DOHH2 (cell line): ENCODE measurements at regions not wholly inside any gene's neighbourhood (a gene's known extent, or its start where the extent isn't known, plus 50 kb on each side); places are given as distances from the start of the nearest gene placed in this dataset.

Source experiments
- H3F3A ChIP-seq: fragments of 200-600 bp; sonication (generic), shearing (Covaris generic); 2 replicates; pipeline ENCODE4 v1.6.0; 2016; ENCODE audit warnings: antibody characterized with exemption, mild to moderate bottlenecking; ENCODE audit not compliant: control insufficient read depth, insufficient read depth
- H3K27ac ChIP-seq: fragments of 200-600 bp; sonication (generic); 2 replicates; pipeline ENCODE4 v1.5.1; 2014; ENCODE audit warnings: low read depth, mild to moderate bottlenecking, low read length, moderate library complexity
- H3K27me3 ChIP-seq: fragments of 200-600 bp; sonication (generic); 2 replicates; pipeline ENCODE4 v1.6.1; 2014; ENCODE audit warnings: mild to moderate bottlenecking, low read length, mixed read lengths; ENCODE audit not compliant: control insufficient read depth
- H3K36me3 ChIP-seq: fragments of 200-600 bp; sonication (generic); 2 replicates; pipeline ENCODE4 v1.6.1; 2014; ENCODE audit warnings: mild to moderate bottlenecking, low read length, moderate library complexity, mixed read lengths; ENCODE audit not compliant: control insufficient read depth
- H3K4me1 ChIP-seq: fragments of 200-600 bp; sonication (generic); 2 replicates; pipeline ENCODE4 v1.6.1; 2014; ENCODE audit warnings: mild to moderate bottlenecking, low read length, mixed read lengths; ENCODE audit not compliant: control insufficient read depth
- H3K4me2 ChIP-seq: fragments of 200-600 bp; sonication (generic); 2 replicates; pipeline ENCODE4 v1.6.0; 2014; ENCODE audit warnings: mild to moderate bottlenecking, low read length, moderate library complexity
- H3K4me3 ChIP-seq: fragments of 200-600 bp; sonication (generic); 2 replicates; pipeline ENCODE4 v1.5.1; 2014; ENCODE audit warnings: mild to moderate bottlenecking, low read length, mixed read lengths
- H3K79me2 ChIP-seq: fragments of 200-600 bp; sonication (generic); 2 replicates; pipeline ENCODE4 v1.6.1; 2014; ENCODE audit warnings: mild to moderate bottlenecking, low read length, mixed read lengths; ENCODE audit not compliant: control insufficient read depth
- H3K9me2 ChIP-seq: fragments of 200-600 bp; sonication (generic); replicated peaks from 2 replicates; pipeline ENCODE4 v1.6.1; 2014; ENCODE audit warnings: mild to moderate bottlenecking, low read length, mixed read lengths; ENCODE audit not compliant: control insufficient read depth
- H3K9me3 ChIP-seq: fragments of 200-600 bp; sonication (generic); 2 replicates; pipeline ENCODE4 v1.6.1; 2014; ENCODE audit warnings: antibody characterized with exemption, low read length, mixed read lengths; ENCODE audit not compliant: control insufficient read depth, insufficient read depth
- H4K20me1 ChIP-seq: fragments of 200-600 bp; sonication (generic); 2 replicates; pipeline ENCODE4 v1.6.0; 2014; ENCODE audit warnings: low read depth, mild to moderate bottlenecking, antibody characterized with exemption, low read length, moderate library complexity; ENCODE audit not compliant: control insufficient read depth, insufficient read depth
- CTCF ChIP-seq: fragments of 200-600 bp; sonication (generic); IDR thresholded peaks from one replicate; pipeline ENCODE4 v1.5.1; 2014; ENCODE audit warnings: antibody characterized with exemption, mild to moderate bottlenecking, low read depth, low read length; ENCODE audit not compliant: poor library complexity, severe bottlenecking
- EZH2phosphoT487 ChIP-seq: fragments of 200-600 bp; sonication (generic); IDR thresholded peaks from 2 replicates; pipeline ENCODE4 v1.6.1; 2017; ENCODE audit warnings: borderline replicate concordance, mild to moderate bottlenecking, antibody characterized with exemption, low read length, moderate library complexity, mixed read lengths

DNA sequence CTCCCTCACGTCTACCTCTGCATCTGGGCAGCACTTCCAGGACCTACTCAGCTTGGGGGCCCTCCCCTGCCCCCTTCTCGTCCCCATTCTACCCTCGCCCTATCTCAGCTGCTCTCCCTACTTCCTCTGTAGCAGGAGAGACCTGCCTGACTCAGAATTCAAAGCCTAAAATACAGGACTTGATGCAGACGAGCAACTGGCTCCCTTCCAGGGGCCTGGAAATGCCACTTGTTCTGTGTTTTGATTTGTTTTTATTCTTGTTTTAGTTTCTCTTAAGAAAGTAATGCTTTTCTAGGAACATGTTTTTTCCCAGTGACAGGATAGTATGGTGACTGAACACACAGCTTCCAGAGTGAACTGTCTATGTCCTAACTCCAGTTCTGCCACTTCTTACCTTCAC, 320.4 kb upstream of the CDH4 start:
- Histone ChIP-seq H3K4me3 (no peak overlapping the region), H3K9me2 (no peaks in the 10 kb centered on the region), H3K27me3 (no peaks in the 10 kb centered on the region), H3K79me2 (no peaks in the 10 kb centered on the region), H3K4me2 (no peak overlapping the region), H3K27ac (no peak overlapping the region), H3K4me1 (no peaks in the 10 kb centered on the region), H4K20me1 (no peaks in the 10 kb centered on the region), H3K9me3 (no peaks in the 10 kb centered on the region; the same call in 1 of the 2 replicates), H3K36me3 (no peaks in the 10 kb centered on the region), H3F3A (no peaks in the 10 kb centered on the region)
- TF ChIP-seq CTCF (no peak), EZH2phosphoT487 (no peak)

GRCh38 chr20:60934724-60935123, 317.3 kb upstream of the CDH4 start:
- no peaks in the 10 kb centered on the region for H3K36me3 ChIP-seq
- no peak overlapping the region for H3K27ac ChIP-seq
- H3K4me2 ChIP-seq, result no peak overlapping the region
- no peaks in the 10 kb centered on the region; the same call in 1 of the 2 replicates for H3K9me3 ChIP-seq
- no peaks in the 10 kb centered on the region for H3K4me1 ChIP-seq
- no peak overlapping the region for H3K4me3 ChIP-seq
- no peaks in the 10 kb centered on the region for H3K27me3 ChIP-seq
- no peaks in the 10 kb centered on the region for H4K20me1 ChIP-seq
- H3F3A ChIP-seq, result no peaks in the 10 kb centered on the region
- TF ChIP-seq CTCF (no peak), EZH2phosphoT487 (no peak)
- no peaks in the 10 kb centered on the region for H3K9me2 ChIP-seq
- no peaks in the 10 kb centered on the region for H3K79me2 ChIP-seq

DNA sequence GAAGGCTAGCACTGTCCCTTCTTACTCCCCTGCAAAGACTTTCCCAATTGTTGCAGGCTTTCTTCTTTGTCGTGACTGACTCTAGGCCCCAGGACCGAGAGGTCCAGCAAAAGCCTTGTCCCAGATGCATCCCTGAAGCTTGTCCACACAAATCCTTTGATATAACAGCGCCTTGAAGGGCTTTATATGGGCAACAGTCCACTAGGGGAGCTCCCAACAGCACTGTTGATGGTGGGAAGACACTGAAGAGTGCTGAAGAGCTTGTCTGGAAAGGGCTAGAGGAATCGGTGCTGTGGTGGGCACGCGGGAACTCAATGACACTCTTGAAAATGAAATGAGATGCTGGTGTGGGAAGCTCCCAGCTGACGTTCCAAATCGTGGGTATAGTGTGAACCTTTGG, 316.1 kb upstream of the CDH4 start:
- Histone ChIP-seq H3K9me3 (no peaks in the 10 kb centered on the region), H3F3A (no peaks in the 10 kb centered on the region), H4K20me1 (no peaks in the 10 kb centered on the region), H3K36me3 (no peaks in the 10 kb centered on the region), H3K4me1 (no peaks in the 10 kb centered on the region), H3K4me3 (no peak overlapping the region), H3K9me2 (no peaks in the 10 kb centered on the region), H3K4me2 (no peak overlapping the region), H3K79me2 (no peaks in the 10 kb centered on the region), H3K27me3 (no peaks in the 10 kb centered on the region), H3K27ac (no peak overlapping the region)
- no peak for TF ChIP-seq CTCF
- no peak for TF ChIP-seq EZH2phosphoT487

GRCh38 chr20:60937585-60937984, 314.5 kb upstream of the CDH4 start:
- Histone ChIP-seq H3K36me3 (no peaks in the 10 kb centered on the region), H3K9me3 (no peaks in the 10 kb centered on the region), H3K4me3 (no peak overlapping the region), H3K27me3 (no peaks in the 10 kb centered on the region), H3K4me2 (no peak overlapping the region), H3K27ac (no peak overlapping the region), H3K9me2 (no peaks in the 10 kb centered on the region), H4K20me1 (no peaks in the 10 kb centered on the region), H3K4me1 (no peaks in the 10 kb centered on the region), H3F3A (no peaks in the 10 kb centered on the region), H3K79me2 (no peaks in the 10 kb centered on the region)
- TF ChIP-seq EZH2phosphoT487, result no peak
